SK-N-SH treated with all-trans-retinoic acid at 6 μM for 48 hours (cell line): ENCODE measurements at regions not wholly inside any gene's neighbourhood (a gene's known extent, or its start where the extent isn't known, plus 50 kb on each side); places are given as distances from the start of the nearest gene placed in this dataset.

Experiments used
- ATAC-seq: fragments of 200-7000 bp; cut with Tn5 transposase; 3 replicates; pipeline ENCODE4 v1.9.1; 2020; ENCODE audit warnings: mild to moderate bottlenecking, moderate library complexity
- BACH2 ChIP-seq: fragments of 250-450 bp; sonication (Bioruptor Pico); IDR thresholded peaks from 2 replicates; pipeline ENCODE4 v1.9.0; 2021; ENCODE audit warnings: mild to moderate bottlenecking, borderline replicate concordance
- CSDC2 ChIP-seq: fragments of 250-450 bp; sonication (Bioruptor Pico); IDR thresholded peaks from 2 replicates; pipeline ENCODE4 v1.5.0; 2020; ENCODE audit warnings: mild to moderate bottlenecking, moderate library complexity
- ESRRG ChIP-seq: fragments of 250-450 bp; sonication (Bioruptor Pico); IDR thresholded peaks from 2 replicates; pipeline ENCODE4 v1.6.1; 2021; ENCODE audit warnings: mild to moderate bottlenecking
- ISL1 ChIP-seq: fragments of 250-450 bp; sonication (Bioruptor Pico); IDR thresholded peaks from 2 replicates; pipeline ENCODE4 v2.1.2; 2022; ENCODE audit warnings: mild to moderate bottlenecking, moderate library complexity
- PPARA ChIP-seq: fragments of 250-450 bp; sonication (Bioruptor Pico); IDR thresholded peaks from 2 replicates; pipeline ENCODE4 v1.5.0; 2020; ENCODE audit warnings: mild to moderate bottlenecking, borderline replicate concordance
- RARB ChIP-seq: fragments of 250-450 bp; sonication (Bioruptor Pico); IDR thresholded peaks from 2 replicates; pipeline ENCODE4 v1.8.0; 2021; ENCODE audit warnings: mild to moderate bottlenecking, moderate library complexity
- SNAI2 ChIP-seq: fragments of 250-450 bp; sonication (Bioruptor Pico); IDR thresholded peaks from 2 replicates; pipeline ENCODE4 v1.5.0; 2020; ENCODE audit warnings: mild to moderate bottlenecking, moderate library complexity
- TCF4 ChIP-seq: fragments of 250-450 bp; sonication (Bioruptor Pico); IDR thresholded peaks from 2 replicates; pipeline ENCODE4 v1.8.0; 2021; ENCODE audit warnings: mild to moderate bottlenecking, moderate library complexity, borderline replicate concordance
- TOX ChIP-seq: fragments of 250-450 bp; sonication (Bioruptor Pico); IDR thresholded peaks from 2 replicates; pipeline ENCODE4 v1.8.0; 2021; ENCODE audit warnings: mild to moderate bottlenecking, moderate library complexity, borderline replicate concordance
- ZC3H10 ChIP-seq: fragments of 250-450 bp; sonication (Bioruptor Pico); IDR thresholded peaks from 2 replicates; pipeline ENCODE4 v1.5.1; 2021; ENCODE audit warnings: mild to moderate bottlenecking, moderate library complexity
- ZFP3 ChIP-seq: fragments of 250-450 bp; sonication (Bioruptor Pico); IDR thresholded peaks from 2 replicates; pipeline ENCODE4 v1.5.0; 2020; ENCODE audit warnings: mild to moderate bottlenecking, moderate library complexity
- ZFP30 ChIP-seq: fragments of 450-650 bp; formaldehyde crosslinking; IDR thresholded peaks from 2 replicates; pipeline ENCODE4 v1.5.0; 2022; ENCODE audit warnings: mild to moderate bottlenecking, moderate library complexity
- ZNF565 ChIP-seq: fragments of 450-650 bp; formaldehyde crosslinking; conservative IDR thresholded peaks from 2 replicates; pipeline ENCODE4 v1.5.0; 2020; ENCODE audit warnings: low read depth, mild to moderate bottlenecking, moderate library complexity
- ZNF70 ChIP-seq: fragments of 450-650 bp; formaldehyde crosslinking; IDR thresholded peaks from 2 replicates; pipeline ENCODE4 v1.5.0; 2020; ENCODE audit warnings: mild to moderate bottlenecking, moderate library complexity
- ZNF8 ChIP-seq: fragments of 450-650 bp; formaldehyde crosslinking; IDR thresholded peaks from 2 replicates; pipeline ENCODE4 v1.5.0; 2020; ENCODE audit warnings: mild to moderate bottlenecking, moderate library complexity
- TF ChIP-seq, protein P1 (sequence below): fragments of 250-450 bp; sonication (Bioruptor Pico); IDR thresholded peaks from 2 replicates; pipeline ENCODE4 v1.5.1; 2021; ENCODE audit warnings: mild to moderate bottlenecking, moderate library complexity
- TF ChIP-seq, protein P2 (sequence below): fragments of 250-450 bp; sonication (Bioruptor Pico); IDR thresholded peaks from 2 replicates; pipeline ENCODE4 v1.8.0; 2021; ENCODE audit warnings: low read depth, mild to moderate bottlenecking, moderate library complexity, borderline replicate concordance
- TF ChIP-seq, protein P3 (sequence below): fragments of 250-450 bp; sonication (Bioruptor Pico); IDR thresholded peaks from 2 replicates; pipeline ENCODE4 v1.5.0; 2020; ENCODE audit warnings: mild to moderate bottlenecking, moderate library complexity

- no peak for ATAC-seq
- TF ChIP-seq ZNF8 (no peak), ZNF70 (no peak), ESRRG (CRISPR knock-in tag) (no peak), ISL1 (CRISPR knock-in tag) (no peak), SNAI2 (no peak), ZFP3 (CRISPR knock-in tag) (no peak)
Measured at GRCh38 chr17:12349297-12349696, 316.4 kb upstream of the MYOCD start.

- ATAC-seq, result no peak
- no peak for TF ChIP-seq ZC3H10 (CRISPR knock-in tag)
- TF ChIP-seq SNAI2, result no peak
- TF ChIP-seq, protein P1, sequence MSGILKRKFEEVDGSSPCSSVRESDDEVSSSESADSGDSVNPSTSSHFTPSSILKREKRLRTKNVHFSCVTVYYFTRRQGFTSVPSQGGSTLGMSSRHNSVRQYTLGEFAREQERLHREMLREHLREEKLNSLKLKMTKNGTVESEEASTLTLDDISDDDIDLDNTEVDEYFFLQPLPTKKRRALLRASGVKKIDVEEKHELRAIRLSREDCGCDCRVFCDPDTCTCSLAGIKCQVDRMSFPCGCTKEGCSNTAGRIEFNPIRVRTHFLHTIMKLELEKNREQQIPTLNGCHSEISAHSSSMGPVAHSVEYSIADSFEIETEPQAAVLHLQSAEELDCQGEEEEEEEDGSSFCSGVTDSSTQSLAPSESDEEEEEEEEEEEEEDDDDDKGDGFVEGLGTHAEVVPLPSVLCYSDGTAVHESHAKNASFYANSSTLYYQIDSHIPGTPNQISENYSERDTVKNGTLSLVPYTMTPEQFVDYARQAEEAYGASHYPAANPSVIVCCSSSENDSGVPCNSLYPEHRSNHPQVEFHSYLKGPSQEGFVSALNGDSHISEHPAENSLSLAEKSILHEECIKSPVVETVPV (CRISPR knock-in tag), result no peak
- TF ChIP-seq ZFP3 (CRISPR knock-in tag), result no peak
- TF ChIP-seq RARB (CRISPR knock-in tag), result no peak
- TF ChIP-seq, protein P2, sequence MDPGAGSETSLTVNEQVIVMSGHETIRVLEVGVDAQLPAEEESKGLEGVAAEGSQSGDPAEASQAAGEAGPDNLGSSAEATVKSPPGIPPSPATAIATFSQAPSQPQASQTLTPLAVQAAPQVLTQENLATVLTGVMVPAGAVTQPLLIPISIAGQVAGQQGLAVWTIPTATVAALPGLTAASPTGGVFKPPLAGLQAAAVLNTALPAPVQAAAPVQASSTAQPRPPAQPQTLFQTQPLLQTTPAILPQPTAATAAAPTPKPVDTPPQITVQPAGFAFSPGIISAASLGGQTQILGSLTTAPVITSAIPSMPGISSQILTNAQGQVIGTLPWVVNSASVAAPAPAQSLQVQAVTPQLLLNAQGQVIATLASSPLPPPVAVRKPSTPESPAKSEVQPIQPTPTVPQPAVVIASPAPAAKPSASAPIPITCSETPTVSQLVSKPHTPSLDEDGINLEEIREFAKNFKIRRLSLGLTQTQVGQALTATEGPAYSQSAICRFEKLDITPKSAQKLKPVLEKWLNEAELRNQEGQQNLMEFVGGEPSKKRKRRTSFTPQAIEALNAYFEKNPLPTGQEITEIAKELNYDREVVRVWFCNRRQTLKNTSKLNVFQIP (CRISPR knock-in tag), result no peak
- no peak for TF ChIP-seq PPARA (CRISPR knock-in tag)
- TF ChIP-seq CSDC2, result no peak
- no peak for TF ChIP-seq BACH2 (CRISPR knock-in tag)
- TF ChIP-seq TCF4 (CRISPR knock-in tag), result no peak
- TF ChIP-seq ZNF565 (CRISPR knock-in tag), result no peak
- TF ChIP-seq ZNF70, result no peak
- no peak for TF ChIP-seq ZFP30 (CRISPR knock-in tag)
Measured at GRCh38 chr17:12352127-12352526, 313.6 kb upstream of the MYOCD start.

DNA sequence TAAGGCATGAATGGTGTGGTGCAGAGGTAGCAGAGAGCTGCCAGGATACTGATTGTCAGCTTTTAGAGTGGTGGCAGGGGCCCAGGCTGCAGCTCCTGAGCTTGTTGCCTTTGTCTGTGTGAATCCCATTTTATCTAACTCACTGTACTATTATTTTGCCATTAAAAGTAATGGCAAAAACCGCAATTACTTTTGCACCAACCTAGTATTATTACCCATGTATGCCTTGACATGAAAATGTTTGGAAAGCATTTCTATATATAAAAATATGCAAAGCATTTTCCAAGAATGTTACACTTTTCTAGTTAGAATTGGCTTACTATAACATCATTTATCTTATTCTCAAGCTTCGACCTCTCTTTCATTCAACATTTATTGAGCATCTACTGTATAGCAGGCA lies 308.1 kb upstream of the MYOCD start:
- no peak for TF ChIP-seq ESRRG (CRISPR knock-in tag)
- no peak for TF ChIP-seq TCF4 (CRISPR knock-in tag)
- no peak for TF ChIP-seq TOX (CRISPR knock-in tag)
- TF ChIP-seq ISL1 (CRISPR knock-in tag), result no peak
- ATAC-seq, result no peak

DNA sequence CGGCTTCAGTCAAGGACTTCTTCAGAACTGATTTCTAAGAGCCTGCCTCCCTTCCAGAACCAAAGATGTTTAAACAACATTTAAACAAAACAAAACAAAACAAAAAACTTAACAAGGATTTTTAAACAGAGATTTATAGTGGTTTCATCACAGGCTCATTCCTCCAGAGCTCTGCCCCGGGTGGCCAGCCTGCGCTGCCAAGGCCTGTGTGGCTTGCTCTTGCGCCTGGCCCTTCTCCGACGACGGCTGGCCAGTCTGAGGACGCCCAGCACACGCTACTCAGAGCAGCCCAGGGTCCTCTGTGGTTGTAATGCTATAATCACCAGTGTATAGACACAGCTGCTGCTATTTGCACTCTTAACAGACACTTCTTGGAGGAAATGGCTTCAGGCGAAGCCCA lies 307.2 kb upstream of the MYOCD start:
- TF ChIP-seq RARB (CRISPR knock-in tag), result no peak
- no peak for TF ChIP-seq BACH2 (CRISPR knock-in tag)
- TF ChIP-seq ZNF8, result no peak
- TF ChIP-seq TCF4 (CRISPR knock-in tag), result no peak
- no peak for TF ChIP-seq ZFP3 (CRISPR knock-in tag)
- no peak for TF ChIP-seq ZC3H10 (CRISPR knock-in tag)
- ATAC-seq, result no peak

DNA sequence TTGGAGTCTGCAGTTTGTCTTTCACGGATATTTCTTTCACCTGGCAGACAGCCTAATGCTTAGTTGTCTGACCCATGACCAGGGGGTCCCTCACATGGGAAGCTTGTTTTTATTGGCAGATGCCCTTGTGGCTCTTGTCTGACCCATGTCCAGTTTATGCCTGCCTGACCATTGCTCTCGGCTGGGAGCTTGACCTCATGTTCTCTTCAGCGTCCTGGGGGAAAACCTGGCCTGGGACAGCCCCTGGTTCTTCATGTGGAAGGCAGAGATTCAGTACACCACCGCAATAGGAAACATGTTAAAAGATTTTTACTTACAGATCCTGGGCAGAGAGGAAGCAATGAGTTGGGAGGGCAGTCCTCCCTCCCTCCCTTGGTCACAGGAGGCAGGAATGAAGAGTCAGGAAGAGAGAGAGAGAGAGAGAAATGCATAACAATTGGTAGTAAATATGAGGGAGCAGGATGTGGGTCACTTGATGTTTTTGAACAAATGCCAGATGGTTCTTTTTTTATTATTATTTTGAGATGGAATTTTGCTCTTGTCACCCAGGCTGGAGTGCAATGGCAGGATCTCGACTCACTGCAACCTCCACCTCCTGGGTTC lies 302.7 kb upstream of the MYOCD start:
- TF ChIP-seq ESRRG (CRISPR knock-in tag) (no peak), ZFP30 (CRISPR knock-in tag) (no peak), TCF4 (CRISPR knock-in tag) (no peak), ZC3H10 (CRISPR knock-in tag) (no peak), TOX (CRISPR knock-in tag) (no peak), ZFP3 (CRISPR knock-in tag) (no peak), ZNF8 (no peak), BACH2 (CRISPR knock-in tag) (no peak), CSDC2 (no peak), RARB (CRISPR knock-in tag) (no peak)
- TF ChIP-seq, protein P2 (CRISPR knock-in tag), result no peak
- TF ChIP-seq, protein P3, sequence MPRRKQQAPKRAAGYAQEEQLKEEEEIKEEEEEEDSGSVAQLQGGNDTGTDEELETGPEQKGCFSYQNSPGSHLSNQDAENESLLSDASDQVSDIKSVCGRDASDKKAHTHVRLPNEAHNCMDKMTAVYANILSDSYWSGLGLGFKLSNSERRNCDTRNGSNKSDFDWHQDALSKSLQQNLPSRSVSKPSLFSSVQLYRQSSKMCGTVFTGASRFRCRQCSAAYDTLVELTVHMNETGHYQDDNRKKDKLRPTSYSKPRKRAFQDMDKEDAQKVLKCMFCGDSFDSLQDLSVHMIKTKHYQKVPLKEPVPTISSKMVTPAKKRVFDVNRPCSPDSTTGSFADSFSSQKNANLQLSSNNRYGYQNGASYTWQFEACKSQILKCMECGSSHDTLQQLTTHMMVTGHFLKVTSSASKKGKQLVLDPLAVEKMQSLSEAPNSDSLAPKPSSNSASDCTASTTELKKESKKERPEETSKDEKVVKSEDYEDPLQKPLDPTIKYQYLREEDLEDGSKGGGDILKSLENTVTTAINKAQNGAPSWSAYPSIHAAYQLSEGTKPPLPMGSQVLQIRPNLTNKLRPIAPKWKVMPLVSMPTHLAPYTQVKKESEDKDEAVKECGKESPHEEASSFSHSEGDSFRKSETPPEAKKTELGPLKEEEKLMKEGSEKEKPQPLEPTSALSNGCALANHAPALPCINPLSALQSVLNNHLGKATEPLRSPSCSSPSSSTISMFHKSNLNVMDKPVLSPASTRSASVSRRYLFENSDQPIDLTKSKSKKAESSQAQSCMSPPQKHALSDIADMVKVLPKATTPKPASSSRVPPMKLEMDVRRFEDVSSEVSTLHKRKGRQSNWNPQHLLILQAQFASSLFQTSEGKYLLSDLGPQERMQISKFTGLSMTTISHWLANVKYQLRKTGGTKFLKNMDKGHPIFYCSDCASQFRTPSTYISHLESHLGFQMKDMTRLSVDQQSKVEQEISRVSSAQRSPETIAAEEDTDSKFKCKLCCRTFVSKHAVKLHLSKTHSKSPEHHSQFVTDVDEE (CRISPR knock-in tag), result no peak
- TF ChIP-seq, all 23 proteins: peak for 0
- no peak for ATAC-seq
